Activated CD8-positive, alpha-beta T cell treated with anti-CD3 and anti-CD28 coated beads for 36 hours (primary cell): ENCODE measurements at regions not wholly inside any gene's neighbourhood (a gene's known extent, or its start where the extent isn't known, plus 50 kb on each side); places are given as distances from the start of the nearest gene placed in this dataset.

Source experiments
- ATAC-seq: fragments of 200-7000 bp; cut with Tn5 transposase; one replicate; pipeline ENCODE4 v1.10.0; 2021; ENCODE audit warnings: mild to moderate bottlenecking, moderate library complexity
- CTCF ChIA-PET: fragments of 350-600 bp; sonication (Branson Sonifier 250); formaldehyde crosslinking; loops from one replicate; lab custom pipeline; 2021; ENCODE audit warnings: antibody characterized with exemption; lab: Charles Lee
- POLR2A ChIA-PET: fragments of 350-600 bp; sonication (Branson Sonifier 250); formaldehyde crosslinking; loops from one replicate; lab custom pipeline; 2021; ENCODE audit warnings: antibody characterized with exemption; lab: Charles Lee
- DNase-seq: peaks from one replicate; pipeline ENCODE4 v3.0.0-alpha.2; 2020
- H3K27ac Mint-ChIP-seq: one replicate; pipeline ENCODE4 v1.8.0; 2021; ENCODE audit warnings: mild to moderate bottlenecking, mixed read lengths
- H3K27me3 Mint-ChIP-seq: one replicate; pipeline ENCODE4 v1.8.0; 2021; ENCODE audit warnings: mixed read lengths
- H3K36me3 Mint-ChIP-seq: one replicate; pipeline ENCODE4 v1.8.0; 2021; ENCODE audit warnings: low read depth, mixed read lengths
- H3K4me1 Mint-ChIP-seq: one replicate; pipeline ENCODE4 v1.8.0; 2021; ENCODE audit warnings: low read depth, mixed read lengths
- H3K4me3 Mint-ChIP-seq: one replicate; pipeline ENCODE4 v1.8.0; 2021; ENCODE audit warnings: mild to moderate bottlenecking, moderate library complexity, mixed read lengths
- H3K9me3 Mint-ChIP-seq: one replicate; pipeline ENCODE4 v1.8.0; 2021; ENCODE audit warnings: mixed read lengths
- intact Hi-C: fragments of 100-400 bp; cut with micrococcal nuclease; formaldehyde crosslinking; loops from one replicate; pipeline ENCODE4 v1.10.0; 2022
- TF ChIP-seq, protein P1 (sequence below): fragments of 200-600 bp; IDR thresholded peaks from one replicate; pipeline ENCODE4 v1.8.0; 2022; ENCODE audit warnings: antibody characterized with exemption, mild to moderate bottlenecking

DNA sequence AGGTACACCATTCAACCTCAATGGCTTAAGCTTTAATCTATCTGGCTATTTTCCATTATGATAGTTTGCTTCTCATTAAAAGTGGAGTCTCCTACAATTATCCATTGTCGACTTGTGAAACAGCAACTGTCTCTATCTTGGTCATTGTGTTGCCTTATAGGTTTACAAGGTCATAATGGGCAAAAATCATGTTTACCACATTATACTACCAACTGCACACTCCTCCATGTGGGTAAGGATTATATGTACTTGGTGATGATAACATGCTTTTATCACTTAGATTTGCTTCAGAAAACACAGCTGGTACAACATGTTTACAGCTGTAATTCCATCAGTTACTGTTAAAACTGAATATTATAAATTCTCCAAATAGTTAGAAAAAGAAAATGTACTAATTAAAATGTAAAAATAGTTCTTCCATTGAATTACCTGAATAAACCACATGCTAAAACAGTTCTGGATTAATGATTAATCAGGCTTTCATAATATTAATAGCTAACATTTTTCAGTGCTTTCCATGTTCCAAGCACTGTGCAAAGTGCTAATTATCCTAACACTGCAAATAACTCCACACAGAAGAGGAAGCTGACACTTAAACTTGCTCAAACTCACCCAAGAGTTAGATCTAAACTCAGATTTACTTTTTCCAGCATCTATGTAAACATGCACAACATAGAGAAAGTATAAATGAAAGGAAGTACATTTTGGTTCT, 96.7 kb downstream of the OGFRL1 start:
- no peaks in the 10 kb centered on the region for H3K27me3 Mint-ChIP-seq
- TF ChIP-seq, protein P1, sequence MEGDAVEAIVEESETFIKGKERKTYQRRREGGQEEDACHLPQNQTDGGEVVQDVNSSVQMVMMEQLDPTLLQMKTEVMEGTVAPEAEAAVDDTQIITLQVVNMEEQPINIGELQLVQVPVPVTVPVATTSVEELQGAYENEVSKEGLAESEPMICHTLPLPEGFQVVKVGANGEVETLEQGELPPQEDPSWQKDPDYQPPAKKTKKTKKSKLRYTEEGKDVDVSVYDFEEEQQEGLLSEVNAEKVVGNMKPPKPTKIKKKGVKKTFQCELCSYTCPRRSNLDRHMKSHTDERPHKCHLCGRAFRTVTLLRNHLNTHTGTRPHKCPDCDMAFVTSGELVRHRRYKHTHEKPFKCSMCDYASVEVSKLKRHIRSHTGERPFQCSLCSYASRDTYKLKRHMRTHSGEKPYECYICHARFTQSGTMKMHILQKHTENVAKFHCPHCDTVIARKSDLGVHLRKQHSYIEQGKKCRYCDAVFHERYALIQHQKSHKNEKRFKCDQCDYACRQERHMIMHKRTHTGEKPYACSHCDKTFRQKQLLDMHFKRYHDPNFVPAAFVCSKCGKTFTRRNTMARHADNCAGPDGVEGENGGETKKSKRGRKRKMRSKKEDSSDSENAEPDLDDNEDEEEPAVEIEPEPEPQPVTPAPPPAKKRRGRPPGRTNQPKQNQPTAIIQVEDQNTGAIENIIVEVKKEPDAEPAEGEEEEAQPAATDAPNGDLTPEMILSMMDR = no peak
- H3K9me3 Mint-ChIP-seq = no peaks in the 10 kb centered on the region
- intact Hi-C loops = loop anchor here (10.0 kb wide), 1 partner anchor 130 kb away; no protein-coding TSS in a partner anchor
- no peaks in the 10 kb centered on the region for H3K4me1 Mint-ChIP-seq
- H3K27ac Mint-ChIP-seq = no peak overlapping the region
- ChIA-PET POLR2A (interaction anchor here (0.6 kb wide), 1 partner anchor 752 kb away, joined by 4 read pairs; no protein-coding TSS in a partner anchor), CTCF (interaction anchor here (0.6 to 1.9 kb wide), 4 partner anchors 11 to 701 kb away, joined by 3 to 6 read pairs (median 4); no protein-coding TSS in a partner anchor)
- no peaks in the 10 kb centered on the region for H3K36me3 Mint-ChIP-seq
- ATAC-seq (no peak), DNase-seq (no peak)
- H3K4me3 Mint-ChIP-seq = no peak overlapping the region

DNA sequence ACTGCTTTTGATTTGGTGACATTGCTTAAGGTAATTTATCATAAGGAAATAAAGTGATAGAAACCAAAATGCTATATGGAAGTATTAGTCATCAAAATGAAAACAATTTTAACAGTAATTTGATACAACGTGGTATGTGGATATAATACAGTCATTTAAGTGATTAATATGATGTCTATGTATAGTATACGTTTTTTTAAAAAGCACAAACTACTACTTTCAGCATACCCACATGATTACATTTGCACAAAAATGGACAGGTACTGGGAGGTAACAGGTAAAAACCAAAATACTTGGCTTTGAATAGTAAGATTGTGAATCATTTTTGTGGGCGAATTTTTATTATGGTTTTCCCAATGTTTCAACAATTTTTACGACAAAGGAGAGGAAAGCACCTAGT, 97.6 kb downstream of the OGFRL1 start:
- CTCF ChIA-PET = interaction anchor here (1.0 kb wide), 1 partner anchor 19 kb away, joined by 3 read pairs; no protein-coding TSS in a partner anchor
- no peaks in the 10 kb centered on the region for H3K27me3 Mint-ChIP-seq
- POLR2A ChIA-PET = no interaction called here
- ATAC-seq (no peak), DNase-seq (no peak)
- no peak overlapping the region for H3K27ac Mint-ChIP-seq
- TF ChIP-seq, protein P1 = no peak
- no peaks in the 10 kb centered on the region for H3K9me3 Mint-ChIP-seq
- H3K4me1 Mint-ChIP-seq = no peaks in the 10 kb centered on the region
- no peaks in the 10 kb centered on the region for H3K36me3 Mint-ChIP-seq
- intact Hi-C loops = loop anchor here (10.0 kb wide), 1 partner anchor 129 kb away; no protein-coding TSS in a partner anchor
- no peak overlapping the region for H3K4me3 Mint-ChIP-seq

DNA sequence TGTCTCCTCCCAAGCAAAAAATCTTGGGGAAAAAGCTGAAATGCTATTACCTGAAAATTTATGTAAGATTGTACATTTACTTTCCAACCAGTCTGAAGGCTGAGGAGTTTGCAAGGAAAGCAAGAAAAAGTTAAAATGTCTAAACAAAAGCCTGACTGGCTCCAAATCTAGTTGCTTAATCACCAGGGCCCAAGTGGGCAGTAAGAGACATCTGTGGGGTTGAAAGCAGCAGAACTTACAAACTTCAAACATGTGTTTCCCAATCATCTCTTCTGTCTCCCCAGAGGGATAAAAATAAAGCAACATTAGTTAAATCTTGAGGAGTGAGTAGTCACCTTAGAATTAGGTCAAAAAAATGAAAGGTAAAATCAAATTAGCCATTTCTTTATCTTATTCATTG, 98.6 kb downstream of the OGFRL1 start:
- CTCF ChIA-PET = no interaction called here
- ATAC-seq (no peak), DNase-seq (no peak)
- H3K9me3 Mint-ChIP-seq = no peaks in the 10 kb centered on the region
- H3K27ac Mint-ChIP-seq = no peak overlapping the region
- no peak overlapping the region for H3K4me3 Mint-ChIP-seq
- POLR2A ChIA-PET = no interaction called here
- TF ChIP-seq, protein P1 = no peak
- no peaks in the 10 kb centered on the region for H3K36me3 Mint-ChIP-seq
- H3K27me3 Mint-ChIP-seq = peaks cover 5% of the 10 kb centered on the region
- H3K4me1 Mint-ChIP-seq = no peaks in the 10 kb centered on the region
- intact Hi-C loops = loop anchor here (10.0 kb wide), 1 partner anchor 128 kb away; no protein-coding TSS in a partner anchor

DNA sequence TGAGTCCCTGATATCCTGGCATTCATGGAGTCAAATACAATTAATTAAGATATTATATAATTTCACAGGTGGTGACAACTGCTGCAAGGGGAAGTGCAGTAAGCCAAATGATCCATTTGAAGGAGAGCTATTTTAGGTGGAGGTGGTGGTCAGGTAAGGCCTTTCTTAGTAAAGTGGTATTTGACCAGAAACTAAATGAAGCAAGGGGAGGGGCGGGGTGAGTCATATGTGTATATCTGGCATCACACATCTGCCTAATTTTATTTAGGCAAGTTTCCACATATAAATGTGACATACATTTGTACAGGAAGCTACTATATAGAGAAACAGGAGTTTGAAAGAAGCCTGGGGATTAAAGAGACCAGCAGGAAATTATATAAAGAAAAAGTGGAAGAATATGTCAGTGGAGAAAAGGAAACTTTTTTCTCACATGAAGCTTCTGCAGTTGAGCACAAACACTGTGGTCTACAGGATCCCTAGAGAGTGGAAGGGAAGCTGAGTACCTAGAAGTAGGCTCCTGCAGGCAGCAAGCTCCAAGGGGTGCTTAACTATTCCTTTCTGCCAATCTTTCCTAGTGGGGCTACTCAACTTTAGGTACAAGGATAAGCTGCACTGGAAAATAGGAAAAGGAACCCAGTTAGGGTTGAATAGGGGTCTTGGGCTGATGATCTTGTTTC, 99.6 kb downstream of the OGFRL1 start:
- H3K4me1 Mint-ChIP-seq = no peaks in the 10 kb centered on the region
- no peaks in the 10 kb centered on the region for H3K36me3 Mint-ChIP-seq
- intact Hi-C loops = loop anchor here (10.0 kb wide), 1 partner anchor 127 kb away; no protein-coding TSS in a partner anchor
- TF ChIP-seq, protein P1 = no peak
- no peak for ATAC-seq
- no peak overlapping the region for H3K4me3 Mint-ChIP-seq
- H3K27me3 Mint-ChIP-seq = peaks cover 5% of the 10 kb centered on the region
- ChIA-PET CTCF (no interaction called here), POLR2A (no interaction called here)
- DNase-seq = no peak
- no peak overlapping the region for H3K27ac Mint-ChIP-seq
- H3K9me3 Mint-ChIP-seq = no peaks in the 10 kb centered on the region
